Activated T-cell treated with anti-CD3 and anti-CD28 coated beads, Interleukin-2, amount 50 U/mL, for 48 hours (primary cell): ENCODE measurements at regions not wholly inside any gene's neighbourhood (a gene's known extent, or its start where the extent isn't known, plus 50 kb on each side); places are given as distances from the start of the nearest gene placed in this dataset.
"Not testable (repeated sequence)": the region's sequence is repeated elsewhere in the genome, so short reads cannot be mapped to it uniquely, and the experiment has no call there.

Experiments used
- DNase-seq, 2 experiments: peaks; one replicate each; pipeline ENCODE4 v3.0.0-alpha.2; 2020

DNA sequence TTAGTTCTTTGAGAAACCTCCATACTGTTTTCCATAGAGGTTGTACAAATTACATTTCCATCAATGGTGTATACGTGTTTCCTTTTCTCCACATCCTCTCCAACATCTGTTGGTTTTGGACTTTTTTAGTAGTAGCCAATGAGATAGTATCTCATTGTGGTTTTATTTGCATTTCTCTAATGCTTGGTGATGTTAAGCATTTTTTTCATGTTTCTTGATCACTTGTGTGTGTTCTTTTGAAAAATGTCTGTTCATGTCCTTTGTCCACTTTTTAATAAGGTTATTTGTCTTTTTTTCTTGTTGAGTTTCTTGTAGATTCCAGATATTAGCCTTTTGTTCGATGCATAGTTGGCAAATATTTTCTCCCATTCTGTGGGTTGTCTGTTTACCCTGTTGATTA is 392.3 kb upstream of the ZEB2 start:
- no peak for DNase-seq

DNA sequence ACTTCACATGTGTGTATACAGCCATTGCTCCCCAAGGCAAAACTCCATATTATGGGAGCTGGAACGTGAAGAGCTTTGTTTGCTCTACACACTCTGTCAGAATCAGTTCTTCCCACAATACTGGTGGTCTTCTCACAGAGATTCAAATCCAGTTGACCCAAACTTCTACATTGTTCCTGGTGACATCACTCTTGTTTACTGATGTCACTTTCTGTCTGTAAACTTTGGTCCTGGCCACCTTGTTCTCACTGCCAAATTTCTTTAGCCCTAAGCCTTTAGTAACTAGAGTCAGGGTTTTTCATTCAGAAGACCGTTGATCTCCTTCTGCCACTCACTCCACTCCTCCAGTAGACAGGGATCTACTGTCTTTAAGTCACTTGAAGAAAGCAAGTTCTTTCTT is 386.0 kb upstream of the ZEB2 start:
- DNase-seq = no peak

DNA sequence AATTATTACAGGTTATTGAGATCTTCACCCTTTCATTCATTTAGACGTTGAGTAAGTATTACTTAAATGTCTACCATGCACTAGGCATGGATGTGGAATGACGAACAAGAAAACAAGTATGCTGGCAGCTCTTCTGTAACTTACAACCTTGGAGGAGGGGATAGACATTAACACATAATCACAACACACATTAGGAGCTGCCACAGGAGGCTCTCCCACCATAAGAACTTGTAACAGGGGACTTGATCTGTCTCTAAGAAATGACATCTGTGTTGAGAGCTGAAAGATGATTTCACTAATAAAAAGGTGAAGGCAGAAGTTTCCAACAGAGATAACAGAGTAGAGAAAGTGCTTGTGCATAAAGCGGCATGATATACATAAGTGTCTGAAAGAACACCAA is 384.7 kb upstream of the ZEB2 start:
- no peak for DNase-seq

DNA sequence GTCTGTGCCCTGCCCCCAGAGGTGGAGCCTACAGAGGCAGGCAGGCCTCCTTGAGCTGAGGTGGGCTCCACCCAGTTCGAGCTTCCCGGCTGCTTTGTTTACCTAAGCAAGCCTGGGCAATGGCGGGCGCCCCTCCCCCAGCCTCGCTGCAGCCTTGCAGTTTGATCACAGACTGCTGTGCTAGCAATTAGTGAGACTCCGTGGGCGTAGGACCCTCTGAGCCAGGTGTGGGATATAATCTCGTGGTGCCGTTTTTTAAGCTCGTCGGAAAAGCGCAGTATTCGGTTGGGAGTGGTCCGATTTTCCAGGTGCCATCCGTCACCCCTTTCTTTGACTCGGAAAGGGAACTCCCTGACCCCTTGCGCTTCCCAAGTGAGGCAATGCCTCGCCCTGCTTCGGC is 383.1 kb upstream of the ZEB2 start:
- DNase-seq = not testable (repeated sequence)

DNA sequence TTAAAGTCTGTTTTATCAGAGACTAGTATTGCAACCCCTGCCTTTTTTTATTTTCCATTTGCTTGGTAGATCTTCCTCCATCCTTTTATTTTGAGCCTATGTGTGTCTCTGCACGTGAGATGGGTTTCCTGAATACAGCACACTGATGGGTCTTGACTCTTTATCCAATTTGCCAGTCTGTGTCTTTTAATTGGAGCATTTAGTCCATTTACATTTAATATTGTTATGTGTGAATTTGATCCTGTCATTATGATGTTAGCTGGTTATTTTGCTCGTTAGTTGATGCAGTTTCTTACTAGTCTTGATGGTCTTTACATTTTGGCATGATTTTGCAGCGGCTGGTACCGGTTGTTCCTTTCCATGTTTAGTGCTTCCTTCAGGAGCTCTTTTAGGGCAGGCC is 381.5 kb upstream of the ZEB2 start:
- not testable (repeated sequence) for DNase-seq

DNA sequence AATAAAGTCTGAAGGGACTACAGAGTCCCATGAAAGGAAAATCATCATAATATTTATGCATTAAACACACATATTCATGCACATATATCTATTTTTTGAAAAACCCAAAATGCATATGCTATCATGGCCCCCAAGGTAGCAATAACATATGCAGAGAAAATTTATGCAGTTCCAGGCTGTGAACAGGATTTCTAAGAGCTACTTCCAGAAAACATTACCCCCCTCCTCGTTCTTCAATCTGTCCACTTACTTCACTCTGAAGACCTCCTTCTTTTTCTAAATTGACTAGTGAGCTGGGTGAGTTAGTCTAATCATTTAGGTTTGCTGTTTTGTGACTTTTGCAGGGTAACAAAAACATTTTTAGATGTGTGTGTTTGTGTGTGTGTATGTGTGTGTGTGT is 376.4 kb upstream of the ZEB2 start:
- no peak for DNase-seq

DNA sequence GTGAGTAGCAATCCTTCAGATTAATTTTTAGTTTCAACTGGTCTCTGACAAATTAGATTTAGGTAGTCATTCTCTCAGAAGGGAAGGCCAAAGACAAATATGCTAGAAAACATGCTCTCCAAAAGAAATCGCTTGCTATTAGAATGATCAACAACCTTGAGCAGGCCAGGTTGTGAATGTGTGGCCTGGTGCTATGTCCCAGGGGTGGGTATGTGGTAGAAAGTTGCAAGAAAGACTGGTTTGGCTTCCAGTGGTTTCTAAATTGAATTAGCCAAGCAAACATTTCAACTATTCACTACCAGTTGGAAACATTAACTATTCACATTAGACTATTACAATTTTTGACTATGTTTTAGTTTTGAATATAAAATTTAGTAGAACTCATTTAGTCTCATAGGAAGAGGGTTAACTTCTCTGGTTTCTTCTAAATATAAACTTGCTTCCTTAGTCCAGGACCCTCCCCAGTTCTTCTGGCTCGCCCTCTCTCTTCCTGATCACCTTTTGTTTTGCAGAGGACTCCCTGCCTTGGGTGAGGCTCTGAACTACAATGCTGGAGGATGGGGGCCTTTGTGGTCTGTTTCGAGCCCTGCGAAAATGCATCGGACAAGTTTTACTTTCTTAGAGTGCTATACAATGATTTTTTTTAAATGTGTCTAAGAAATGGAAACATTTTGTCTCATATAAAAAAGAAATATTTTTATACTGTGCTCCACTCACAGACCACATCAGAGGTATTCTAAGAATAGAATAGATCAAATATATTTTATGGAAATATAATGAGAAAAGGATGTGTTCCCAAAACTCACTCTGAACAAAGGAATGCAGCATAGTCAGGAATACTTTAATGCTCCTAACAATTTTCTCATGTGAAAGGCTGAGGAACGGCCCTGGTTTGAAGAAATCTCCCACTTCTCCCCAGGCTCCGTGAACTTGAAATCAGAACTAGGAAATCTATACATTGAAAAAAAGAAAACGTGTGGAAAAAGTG is 375.0 kb upstream of the ZEB2 start:
- DNase-seq = no peak

DNA sequence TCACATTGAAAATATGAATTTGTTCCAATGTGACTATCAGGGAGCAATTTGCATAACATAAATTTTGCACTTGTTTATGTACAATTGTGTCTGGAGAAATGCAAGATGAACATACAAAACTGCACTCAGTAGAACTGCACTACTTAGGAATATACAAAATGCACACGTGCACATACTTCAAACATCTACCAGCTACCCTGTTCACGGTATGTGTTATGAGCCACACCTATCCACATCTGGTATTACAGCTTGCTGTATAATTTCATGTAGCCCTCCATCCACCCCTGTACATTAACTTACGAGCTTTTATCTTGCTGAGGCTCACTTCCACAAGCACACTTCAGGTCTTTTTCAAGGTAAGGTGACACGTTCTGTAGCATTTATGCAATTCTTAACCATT is 373.5 kb upstream of the ZEB2 start:
- no peak for DNase-seq

DNA sequence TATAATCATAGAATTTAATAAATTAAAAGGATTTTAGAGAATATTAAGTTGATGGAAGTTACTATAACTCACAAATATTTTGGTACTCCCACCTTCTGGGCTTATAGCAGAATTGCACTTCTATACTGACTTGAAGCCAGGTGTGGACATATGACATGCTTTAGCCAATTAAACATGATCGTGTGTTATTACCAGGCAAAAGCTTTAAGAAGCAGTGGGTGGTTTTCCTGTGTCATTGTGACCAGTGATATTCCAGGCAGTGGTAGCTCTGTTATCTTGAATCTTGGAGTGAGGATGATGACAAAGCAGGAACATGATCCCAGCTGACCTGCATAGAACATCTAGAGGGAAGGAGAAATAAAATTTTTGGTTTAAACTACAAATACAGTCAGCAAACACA is 370.9 kb upstream of the ZEB2 start:
- DNase-seq = no peak

DNA sequence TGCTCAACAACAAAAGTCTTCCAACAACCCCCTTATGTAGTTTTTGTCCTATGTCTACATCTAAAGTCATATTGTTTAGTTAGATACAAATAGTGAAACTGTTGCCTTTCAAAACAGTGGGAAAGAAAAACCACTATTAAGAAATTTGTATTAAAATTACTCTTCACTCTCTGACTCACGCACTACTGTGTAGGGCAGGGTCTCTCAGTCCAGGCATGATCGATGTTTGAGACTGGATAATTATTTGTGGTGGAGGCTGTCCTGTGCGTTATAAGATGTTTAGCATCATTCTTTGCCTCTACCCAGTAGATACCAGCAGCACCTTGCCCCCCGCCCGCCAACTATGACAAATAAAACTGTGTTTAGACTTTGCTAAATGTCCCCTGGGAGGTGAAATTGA is 369.4 kb upstream of the ZEB2 start:
- DNase-seq = no peak

DNA sequence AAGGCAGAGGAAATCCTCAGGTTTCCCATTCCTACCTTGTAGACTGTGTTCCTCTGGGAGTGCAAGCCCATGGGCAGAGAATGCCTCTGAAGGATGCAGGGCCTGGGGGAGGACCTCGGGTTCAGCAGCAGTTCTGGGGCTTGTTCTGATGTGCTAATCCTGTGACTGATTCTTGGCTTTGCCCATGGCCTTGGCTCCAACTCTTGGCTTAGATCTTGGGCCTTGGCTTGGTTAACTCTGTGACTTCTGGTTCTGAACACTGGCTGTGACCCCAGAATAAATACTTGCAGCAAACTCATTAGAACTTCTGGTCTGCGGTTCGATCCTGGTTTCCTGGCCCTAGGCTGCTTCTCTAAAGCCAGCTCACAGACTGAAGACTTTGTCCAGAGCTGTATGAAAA is 366.9 kb upstream of the ZEB2 start:
- DNase-seq = no peak

DNA sequence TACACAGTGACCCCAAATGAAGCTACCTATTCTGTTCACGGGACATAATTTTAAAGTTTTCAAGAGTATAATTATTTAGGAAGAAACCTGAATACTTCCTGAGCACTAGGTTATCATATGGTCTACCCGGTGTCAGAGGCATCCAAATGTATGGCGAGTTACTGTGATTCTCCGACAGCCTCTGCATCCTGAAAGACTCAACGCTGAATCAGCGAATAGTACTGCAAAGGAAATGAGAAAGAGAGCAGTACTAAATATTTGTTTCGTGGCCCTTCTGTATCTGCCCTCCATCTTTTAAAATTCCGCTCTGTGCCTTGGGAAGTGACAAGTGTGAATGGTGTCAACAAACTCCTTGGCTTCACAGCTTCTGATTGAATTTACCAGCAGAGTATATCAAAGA is 358.0 kb upstream of the ZEB2 start:
- no peak for DNase-seq

DNA sequence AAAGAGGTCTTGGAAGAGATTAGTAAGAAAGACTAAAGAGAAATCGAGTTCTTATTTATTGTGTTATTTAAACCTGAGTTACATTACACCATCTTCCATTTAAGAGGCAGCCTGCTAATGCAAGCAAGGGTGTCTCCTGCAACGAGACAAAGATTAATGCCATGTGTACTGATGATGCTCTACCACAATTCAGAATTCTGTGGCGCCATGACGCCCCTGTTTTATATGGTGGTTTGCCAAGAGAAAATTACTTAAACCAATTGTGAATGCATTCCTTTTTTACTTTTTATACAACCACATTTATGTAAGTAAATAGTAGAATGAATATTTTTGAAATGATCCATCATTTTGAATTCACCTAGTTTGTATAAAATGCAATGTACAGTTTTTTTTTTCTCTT is 356.1 kb upstream of the ZEB2 start:
- DNase-seq = no peak

DNA sequence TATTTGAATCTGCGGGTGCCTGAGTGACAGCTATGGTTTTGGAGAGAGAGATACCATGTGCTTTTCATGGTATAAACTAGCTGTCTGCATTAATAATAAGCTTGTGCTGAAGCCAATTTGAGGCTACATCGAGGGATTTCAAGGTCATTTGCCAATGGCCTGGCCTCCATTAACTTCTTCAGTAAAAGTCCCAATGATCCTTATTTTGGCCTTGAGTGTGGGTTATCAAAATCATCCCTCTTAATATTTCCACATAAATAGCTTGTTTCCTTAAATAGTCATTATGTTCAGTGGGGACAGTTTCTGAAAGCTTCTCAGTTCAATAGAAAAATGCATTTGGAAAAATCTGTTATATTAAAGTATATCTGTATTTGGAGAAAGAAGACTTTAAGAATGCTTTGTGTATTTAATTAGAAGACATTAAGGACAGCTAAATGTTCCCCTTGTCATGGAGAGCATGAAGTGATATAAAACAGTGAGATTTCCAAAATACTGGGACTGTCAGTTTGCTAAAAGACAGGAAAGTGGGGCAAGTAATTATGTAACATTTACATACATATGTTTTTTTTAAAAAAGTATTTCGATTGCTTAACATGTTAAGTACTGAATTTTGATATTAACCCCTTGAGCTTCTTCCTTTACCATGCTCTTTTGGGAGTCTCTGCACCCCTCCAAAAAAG is 355.5 kb upstream of the ZEB2 start:
- no peak for DNase-seq

DNA sequence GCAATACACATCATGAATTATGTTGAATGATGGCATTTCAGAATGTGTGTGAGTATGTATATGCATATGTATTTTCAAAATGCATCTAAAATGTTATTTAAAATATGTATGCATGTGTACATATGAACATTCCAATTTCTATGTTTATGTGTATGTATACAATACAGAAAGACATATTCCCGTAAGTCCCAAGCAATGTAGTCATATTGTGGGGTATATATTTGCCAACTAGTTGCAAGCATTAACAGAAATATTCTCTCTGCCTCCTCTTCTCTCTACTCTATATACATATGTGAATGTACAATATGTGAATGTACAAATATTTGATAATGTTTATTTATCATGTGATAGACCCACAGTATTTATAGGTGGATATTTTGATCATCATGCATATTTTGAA is 345.8 kb upstream of the ZEB2 start:
- DNase-seq = no peak

DNA sequence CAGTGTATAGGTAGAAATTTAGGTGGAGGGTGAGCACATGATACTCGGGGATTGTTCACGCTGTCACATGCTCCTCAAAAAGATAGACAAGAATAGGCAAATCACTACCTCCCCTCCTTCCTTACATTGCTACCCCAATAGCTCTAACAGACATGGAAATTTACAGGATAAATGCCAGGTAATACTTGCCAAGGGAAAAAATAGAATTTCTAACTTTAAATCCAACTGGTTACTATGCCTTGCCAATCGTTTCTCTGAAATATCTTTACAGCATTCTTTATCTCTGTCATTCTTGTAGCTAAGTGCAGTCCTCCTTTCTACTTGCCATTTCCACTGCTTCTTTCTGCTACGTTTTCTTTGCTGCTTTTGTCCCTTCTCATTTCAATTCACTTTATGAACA is 339.8 kb upstream of the ZEB2 start:
- no peak for DNase-seq

DNA sequence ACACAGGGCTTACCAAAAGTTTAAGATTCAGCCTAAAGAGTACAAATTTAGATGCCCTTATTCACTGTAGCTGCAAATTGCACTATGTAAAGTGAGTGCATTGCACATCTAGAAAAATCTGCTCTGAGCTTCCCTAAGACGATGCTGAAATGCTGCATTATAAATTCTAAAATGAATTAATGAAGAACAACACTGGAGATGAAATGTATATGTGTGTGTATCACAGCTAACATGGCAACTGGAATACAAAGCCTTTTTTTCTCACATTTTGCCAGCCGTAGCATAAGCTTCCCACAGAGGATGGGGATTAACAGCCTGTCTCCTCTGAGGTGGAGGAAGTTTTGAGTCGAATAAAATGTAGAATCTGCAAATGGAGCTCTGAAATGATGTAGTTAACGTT is 338.3 kb upstream of the ZEB2 start:
- DNase-seq = no peak

DNA sequence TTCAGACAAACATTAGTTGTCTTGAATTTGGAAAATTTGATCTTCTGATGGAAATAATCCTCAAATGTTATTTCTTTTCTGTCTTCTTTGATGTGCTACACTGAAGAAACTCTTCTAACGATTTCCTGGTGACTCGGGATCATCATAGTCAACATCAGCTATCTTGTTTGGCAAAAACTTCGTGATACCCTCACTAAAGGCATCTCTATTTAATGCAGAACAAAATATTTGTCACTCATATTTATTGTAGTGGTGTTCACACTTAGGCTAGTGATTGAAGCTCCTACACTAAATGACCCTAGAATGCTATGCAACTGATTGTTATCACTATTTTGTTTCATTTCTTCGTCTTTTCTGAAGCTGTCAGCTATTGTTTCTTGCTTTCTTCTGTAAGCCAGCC is 334.7 kb upstream of the ZEB2 start:
- DNase-seq = no peak

DNA sequence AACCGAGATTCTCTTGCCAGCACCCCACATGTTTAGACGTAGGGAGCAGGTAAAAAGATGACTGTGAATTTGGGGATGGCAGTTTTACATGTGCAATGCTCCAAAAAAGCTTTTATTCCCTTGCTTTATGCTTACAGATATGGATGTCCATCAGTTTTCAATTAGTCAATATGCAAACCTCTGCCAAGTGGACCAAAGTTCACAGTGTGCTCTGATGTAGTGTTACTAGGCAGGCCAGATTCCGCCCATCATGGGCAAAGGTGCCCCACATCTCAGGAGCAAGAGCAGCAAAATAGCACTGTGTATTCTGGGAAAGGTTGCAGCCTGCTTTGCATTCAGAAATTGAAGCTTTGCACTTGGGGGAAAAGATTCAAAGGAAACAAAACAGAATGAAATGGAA is 329.7 kb upstream of the ZEB2 start:
- DNase-seq = no peak

DNA sequence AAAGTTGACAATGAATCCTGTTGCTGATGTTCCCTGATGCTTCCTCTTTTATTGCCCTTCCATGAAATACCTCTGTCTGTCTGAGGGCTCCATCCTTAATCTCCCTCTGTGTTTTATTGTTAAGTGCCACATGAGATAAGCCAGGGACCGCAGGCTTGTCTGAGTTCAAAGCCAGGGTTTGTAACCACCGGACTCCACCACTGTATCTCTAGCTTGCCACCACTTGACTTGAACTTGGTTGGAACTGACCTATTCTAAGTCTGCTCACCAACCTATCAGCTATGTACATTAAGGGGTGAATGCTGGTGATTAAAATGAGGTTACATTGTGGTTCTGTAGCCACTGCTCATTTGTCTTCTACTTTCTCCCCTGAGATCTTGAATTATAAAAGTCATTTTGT is 328.5 kb upstream of the ZEB2 start:
- DNase-seq = no peak

DNA sequence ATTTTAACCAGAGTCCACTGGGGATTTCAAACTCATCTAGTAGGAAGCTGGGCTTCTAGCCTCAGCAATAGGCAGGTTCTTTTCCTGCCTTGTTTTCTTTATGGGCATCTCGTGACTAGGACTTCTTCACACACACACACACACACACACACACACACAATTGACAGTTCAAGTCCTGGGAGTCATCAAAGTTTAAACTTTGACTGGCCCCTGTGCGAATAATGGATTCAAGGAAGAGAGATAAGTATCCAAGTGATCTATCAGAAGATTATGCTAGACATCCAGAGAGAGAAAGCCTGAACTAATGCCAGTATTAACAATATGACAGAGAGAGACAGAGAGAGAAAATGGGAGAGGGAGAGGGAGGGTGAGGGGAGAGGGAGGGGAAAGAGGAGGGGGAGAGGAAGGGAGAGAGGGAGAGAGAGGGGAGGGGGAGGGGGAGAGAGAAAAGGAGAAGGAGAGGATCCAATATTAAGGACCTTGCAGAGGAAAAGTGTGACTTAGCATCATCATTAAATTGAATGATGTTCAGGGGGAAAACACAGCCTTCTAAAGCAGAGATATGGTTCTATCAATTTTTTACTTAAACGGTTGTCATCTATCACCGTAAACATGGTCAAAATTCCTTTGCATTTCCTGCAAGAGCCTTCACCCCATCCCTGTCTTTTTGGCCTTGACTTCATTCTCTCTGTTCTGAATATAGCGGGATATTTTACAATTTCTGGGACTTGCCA is 327.6 kb upstream of the ZEB2 start:
- DNase-seq = no peak

DNA sequence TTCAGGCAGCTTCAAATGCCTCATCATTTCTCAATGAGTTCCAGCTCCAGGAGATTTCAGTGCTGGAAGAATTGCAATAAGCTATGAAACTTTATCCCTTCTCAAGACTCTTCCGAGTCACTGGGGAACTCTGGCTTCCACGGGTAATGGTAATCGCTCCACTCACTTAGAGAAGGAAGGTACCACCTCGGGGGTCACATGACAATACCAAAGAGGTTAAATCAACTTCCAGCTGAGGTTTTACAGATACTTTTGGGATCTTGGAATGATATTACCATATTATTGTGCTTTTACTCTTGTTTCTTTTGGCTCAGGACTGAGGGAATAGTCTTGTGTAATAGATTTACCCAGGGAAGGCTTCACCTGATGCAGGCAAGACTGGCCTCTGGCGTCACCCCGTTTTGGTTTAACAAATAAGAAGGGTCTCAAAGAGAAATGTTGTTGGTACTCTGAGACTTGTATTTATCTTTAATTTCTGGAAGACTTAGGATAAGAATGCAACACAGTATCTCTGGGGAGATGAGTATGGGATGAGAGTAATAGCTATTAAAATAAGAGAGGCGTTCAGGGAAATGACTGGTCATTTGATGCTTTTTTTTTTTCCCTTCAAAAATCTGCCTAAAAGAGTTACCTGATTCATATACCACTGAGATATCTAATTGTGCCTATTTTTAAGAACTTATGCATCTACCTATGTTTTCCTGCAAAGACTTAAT is 316.9 kb upstream of the ZEB2 start:
- DNase-seq = no peak
